GM19023 (cell line): ENCODE measurements at regions not wholly inside any gene's neighbourhood (a gene's known extent, or its start where the extent isn't known, plus 50 kb on each side); places are given as distances from the start of the nearest gene placed in this dataset.
A peak's percentile ranks its signal among the peaks of the same experiment; 100 is the strongest.

ENCODE experiments used
- ATAC-seq: cut with Tn5 transposase; IDR thresholded peaks from one replicate; pipeline ENCODE4 v1.9.1; 2021; ENCODE audit warnings: mild to moderate bottlenecking, moderate library complexity; ENCODE audit not compliant: unreplicated experiment

GRCh38 chr10:75347186-75347585 lies 54.4 kb downstream of the ZNF503 start:
- no peak for ATAC-seq

- ATAC-seq: no peak
Observed at GRCh38 chr10:75345738-75346137, 55.8 kb downstream of the ZNF503 start.

DNA sequence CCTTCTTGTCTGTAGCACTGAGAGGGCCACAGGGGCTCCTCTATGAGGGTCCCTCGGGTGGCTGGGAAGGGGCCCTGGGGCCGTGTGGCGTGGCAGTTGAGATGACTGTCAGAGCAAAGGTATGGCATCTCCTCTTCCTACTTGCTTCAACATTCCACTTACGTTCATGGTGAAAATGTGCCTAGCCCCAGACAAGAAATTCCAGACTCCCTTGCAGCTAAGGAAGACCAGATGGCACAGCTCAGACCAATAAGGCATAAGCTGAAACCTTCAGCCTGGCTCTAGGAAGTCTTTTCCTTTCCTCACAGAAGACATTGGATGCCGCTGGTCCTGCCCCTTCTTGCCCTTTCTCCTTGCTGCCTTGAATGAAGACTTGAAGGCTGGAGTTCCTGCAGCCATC lies 57.4 kb downstream of the ZNF503 start:
- ATAC-seq: no peak

DNA sequence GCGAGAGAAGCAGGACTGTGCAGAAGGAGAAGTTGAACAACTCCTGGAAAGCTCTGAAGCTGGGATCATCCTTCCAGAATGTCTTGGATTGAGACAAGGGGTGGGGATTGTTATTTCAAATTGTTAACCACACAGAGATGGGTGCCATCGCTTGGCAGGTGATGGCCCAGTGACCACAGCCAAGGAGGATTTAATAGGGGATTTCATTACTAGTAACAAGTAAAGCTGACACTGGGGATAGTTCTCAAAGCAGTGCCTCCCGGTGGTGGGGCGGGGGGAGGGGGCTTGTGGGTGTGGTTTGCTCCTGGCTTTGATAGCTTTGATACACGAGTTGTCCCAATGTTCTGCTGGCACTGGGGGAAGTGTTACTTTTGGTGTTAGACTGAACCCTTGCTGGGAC lies 59.2 kb downstream of the ZNF503 start:
- ATAC-seq: no peak

- ATAC-seq: peak; percentile 55
Observed at GRCh38 chr10:75335983-75336382, 65.6 kb downstream of the ZNF503 start.

DNA sequence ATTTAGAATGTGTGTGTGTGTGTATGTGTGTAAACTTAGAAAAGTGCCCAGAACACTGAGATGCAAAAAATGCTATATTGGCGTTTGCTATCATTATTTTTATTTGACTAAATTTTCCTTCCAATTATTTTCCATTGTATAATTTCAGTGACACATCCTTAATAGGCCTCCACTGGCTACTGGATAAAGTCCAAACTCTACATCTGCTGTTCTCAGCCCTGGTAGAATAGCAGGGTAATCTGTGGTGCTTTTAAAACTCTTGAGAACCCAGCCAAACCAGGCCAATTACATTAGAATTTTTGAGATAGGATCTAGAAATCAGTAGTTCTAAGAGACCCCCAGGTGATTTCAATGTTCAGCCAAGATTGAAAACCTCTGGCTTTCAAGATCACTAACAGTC lies 66.4 kb downstream of the ZNF503 start:
- ATAC-seq: no peak

- ATAC-seq: no peak
Observed at GRCh38 chr10:75334720-75335119, 66.8 kb downstream of the ZNF503 start.

- no peak for ATAC-seq
Observed at GRCh38 chr10:75332081-75332480, 69.5 kb downstream of the ZNF503 start.

DNA sequence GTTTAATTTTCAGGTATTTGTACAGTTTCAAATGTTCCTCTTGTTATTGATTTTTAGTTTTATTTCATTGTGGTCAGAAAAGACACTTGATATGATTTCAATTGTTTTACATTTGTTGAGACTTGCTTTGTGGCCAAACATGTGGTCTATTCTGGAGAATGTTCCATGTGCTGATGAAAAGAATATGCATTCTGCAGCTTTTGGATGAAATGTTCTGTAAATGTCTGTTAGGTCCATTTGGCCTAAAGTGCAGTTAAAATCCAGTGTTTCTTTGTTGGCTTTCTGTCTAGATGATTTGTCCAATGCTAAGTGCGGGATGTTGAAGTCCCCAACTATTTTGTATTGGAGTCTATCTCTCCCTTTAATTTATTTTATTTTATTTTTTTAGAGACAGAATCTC lies 70.5 kb downstream of the ZNF503 start:
- no peak for ATAC-seq

GRCh38 chr10:75329190-75329745 lies 72.3 kb downstream of the ZNF503 start:
- no peak for ATAC-seq

- no peak for ATAC-seq
Observed at GRCh38 chr10:75326306-75326705, 75.3 kb downstream of the ZNF503 start.

- ATAC-seq: no peak
Observed at GRCh38 chr10:75319274-75319673, 82.3 kb downstream of the ZNF503 start.

DNA sequence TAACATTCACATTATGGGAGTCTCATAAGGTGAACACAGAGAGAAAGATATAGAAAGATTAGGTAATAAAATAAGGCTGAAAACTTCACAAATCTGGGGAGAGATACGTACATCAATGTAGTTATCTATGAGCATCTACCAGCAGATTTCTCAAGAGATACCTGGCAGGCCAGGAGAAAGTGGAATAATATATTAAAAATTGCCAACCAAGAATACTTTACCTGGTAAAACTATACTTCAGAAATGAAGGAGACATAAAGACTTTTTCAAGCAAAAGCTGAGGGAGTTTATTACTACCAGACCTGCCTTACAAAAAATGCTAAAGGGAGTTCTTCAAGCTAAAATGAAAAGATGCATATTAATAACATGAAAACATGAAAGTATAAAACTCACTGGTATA lies 78.8 kb upstream of the COMTD1 start:
- ATAC-seq: no peak

DNA sequence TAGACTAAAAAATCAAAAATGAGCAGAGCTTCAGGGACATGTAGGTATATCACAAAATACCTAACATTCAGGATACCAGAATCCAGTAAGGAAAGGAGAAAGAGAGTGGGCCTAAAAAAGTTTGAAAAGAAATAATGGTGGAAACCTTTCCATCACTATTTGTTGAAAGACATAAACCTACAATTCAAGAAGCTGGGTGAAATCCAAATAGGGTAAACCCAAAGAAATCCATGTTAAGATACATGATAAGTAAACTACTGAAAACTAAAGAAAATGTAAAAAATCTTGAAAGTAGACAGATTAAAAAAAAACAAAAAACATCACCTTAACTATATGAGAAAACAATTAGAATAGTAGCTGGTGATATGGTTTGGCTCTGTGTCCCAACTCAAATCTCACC lies 76.7 kb upstream of the COMTD1 start:
- no peak for ATAC-seq

DNA sequence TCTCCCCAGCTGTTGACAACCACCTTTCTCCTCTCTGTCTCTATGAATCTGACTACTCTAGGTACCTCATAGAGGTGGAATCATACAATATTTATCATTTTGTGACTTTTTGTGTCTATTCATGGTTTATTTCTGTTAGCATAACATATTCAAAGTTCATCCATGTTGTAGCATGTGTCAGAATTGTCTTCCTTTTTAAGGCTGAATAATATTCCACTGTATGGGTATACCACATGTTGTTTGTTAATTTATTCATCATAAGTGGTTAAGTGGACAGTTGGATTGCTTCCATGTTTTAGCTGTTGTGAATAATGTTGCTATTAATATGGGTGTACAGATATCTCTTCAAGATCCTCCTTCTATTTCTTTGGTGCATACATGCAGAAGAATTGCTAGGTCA lies 69.9 kb upstream of the COMTD1 start:
- no peak for ATAC-seq

- ATAC-seq: no peak
Observed at GRCh38 chr10:75304741-75305390, 69.1 kb upstream of the COMTD1 start.

DNA sequence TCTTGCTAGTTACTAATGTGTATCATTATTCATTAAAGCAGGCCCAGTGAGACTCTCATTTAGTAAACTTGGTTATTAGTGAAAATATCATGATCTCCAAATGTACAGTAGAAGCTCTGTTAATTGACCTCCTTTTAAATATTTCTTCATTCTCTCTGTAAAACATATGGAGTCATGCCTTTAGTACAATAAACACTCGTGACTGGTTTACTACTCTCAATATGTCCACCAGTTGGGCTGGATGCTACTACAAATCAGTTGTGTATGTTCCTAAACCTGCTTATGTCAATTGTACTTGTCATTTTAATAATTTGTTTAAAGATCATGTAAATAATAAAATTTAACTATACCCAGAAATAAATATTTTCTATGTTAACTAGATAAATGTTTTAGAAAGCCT lies 68.6 kb upstream of the COMTD1 start:
- ATAC-seq: no peak

DNA sequence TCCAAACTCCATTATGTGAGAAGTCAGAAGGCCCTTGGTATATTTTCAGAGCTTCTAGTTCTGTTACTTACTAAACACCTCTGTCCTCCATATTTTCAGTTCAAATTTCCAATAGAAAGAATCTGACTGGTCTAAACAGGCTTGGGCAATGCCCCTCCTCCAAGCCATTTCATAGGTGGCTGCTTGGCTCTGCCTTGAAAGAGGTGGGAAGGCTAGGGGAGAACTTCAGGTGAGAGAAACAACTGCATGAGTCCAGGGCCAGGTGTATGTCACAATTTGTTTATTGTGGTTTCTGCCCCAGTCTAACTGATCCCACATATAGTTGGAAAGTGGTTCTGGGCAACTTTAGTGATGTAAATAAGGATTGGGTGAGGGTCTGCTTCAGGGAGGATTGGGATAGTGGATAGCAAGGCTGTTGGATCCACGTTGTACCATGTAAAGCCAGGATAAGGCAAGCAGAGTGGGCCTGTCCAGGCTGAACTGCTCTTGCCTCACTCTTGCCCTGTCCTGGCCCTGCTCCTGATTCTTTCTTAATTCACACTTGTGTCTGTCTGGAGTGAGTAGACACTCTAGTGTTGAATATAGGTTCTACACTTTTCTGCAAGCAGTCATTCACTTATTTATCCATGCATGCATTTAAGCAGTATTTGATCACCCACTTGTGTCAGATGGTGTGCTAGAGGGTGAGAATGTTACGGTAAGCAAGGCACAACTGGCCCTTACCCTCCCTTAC lies 67.5 kb upstream of the COMTD1 start:
- ATAC-seq: no peak

- ATAC-seq: no peak
Observed at GRCh38 chr10:75302029-75302428, 66.3 kb upstream of the COMTD1 start.

- no peak for ATAC-seq
Observed at GRCh38 chr10:75297021-75297599, 61.4 kb upstream of the COMTD1 start.

DNA sequence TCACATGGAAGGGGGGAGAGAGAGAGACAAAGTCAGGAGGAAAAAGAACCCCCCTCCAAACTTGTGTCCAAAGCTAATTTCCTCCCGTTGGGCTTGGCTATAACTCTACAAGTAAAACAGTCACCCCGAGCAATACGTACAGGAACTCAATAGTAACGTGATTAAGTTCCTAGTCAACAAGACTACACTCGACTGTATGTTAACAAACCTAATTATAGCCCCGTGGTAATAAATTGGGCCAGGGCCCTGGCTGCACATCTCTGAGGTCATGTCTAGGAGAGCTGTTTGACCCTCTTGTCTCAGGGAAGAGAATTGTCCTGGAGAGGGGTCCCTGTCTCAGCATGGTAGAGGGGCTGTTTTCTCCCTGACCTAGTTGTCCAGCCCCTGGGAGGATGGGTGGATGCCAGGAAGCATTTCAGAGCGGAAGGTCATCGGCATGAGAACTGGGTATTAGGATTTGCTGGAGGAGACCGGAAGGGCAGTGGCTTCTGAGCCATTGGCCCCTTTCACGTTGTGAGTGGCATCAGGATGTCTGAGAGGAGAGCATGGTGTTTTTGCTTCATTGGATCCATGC lies 60.2 kb upstream of the COMTD1 start:
- ATAC-seq: no peak
